ENCODE measurements at regions not wholly inside any gene's neighbourhood (a gene's known extent, or its start where the extent isn't known, plus 50 kb on each side); places are given as distances from the start of the nearest gene placed in this dataset.

GRCh38 chr2:64221935-64222334 lies 77.7 kb upstream of the PELI1 start:
- TF ChIP-seq CTCF (IDR thresholded peaks at IDR 0.05), result no peak
- no peak for TF ChIP-seq EP300 (IDR thresholded peaks at IDR 0.05)
- TF ChIP-seq POLR2AphosphoS5 (IDR thresholded peaks at IDR 0.05), result no peak
- no peak for TF ChIP-seq POLR2A (IDR thresholded peaks at IDR 0.05)

All from gastroesophageal sphincter (tissue), 3 donors.